DMS 273 (cell line): ENCODE measurements at regions not wholly inside any gene's neighbourhood (a gene's known extent, or its start where the extent isn't known, plus 50 kb on each side); places are given as distances from the start of the nearest gene placed in this dataset.
"Not testable (repeated sequence)": the region's sequence is repeated elsewhere in the genome, so short reads cannot be mapped to it uniquely, and the experiment has no call there.

Experiments
- DNase-seq: peaks from one replicate; lab custom pipeline; 2025; ENCODE audit not compliant: unreplicated experiment; lab: John Stamatoyannopoulos, UW

DNA sequence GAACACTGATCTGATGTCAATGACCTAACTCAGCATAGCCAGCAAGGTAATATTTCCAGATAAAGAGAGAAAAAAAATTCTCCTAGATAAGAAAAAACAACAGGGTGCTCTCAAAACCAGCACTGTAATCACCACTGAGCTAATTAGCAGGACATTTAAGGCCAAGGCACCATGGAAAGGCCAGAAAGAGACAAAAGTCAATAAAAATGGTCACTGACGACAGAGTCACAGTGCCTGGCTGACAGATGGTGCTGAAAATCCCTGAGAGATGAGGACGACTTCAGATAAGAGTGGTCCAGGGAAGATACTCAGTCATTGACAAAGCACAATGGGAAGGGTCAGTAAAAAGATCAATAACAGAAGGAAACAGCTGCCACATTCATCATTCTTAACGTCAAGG lies 186.7 kb downstream of the SPATA31A6 start:
- not testable (repeated sequence) for DNase-seq

DNA sequence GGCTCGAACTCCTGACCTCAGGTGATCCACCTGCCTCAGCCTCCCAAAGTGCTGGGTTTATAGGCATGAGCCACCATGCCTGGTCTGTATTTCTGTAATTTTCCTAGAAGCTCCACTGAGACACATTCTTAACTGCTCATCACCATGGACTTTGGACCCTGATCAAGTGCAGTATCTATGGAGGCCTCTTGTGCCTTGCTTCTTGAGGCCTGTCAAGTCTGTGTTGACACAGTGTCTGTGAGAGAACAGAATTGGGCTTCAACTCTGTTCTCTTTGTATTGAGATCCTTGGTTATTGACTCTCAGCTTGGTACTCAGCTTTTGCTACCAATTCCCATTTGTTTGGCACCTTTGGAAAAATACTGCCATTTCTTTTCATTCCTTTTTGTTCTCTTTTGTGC lies 188.0 kb downstream of the SPATA31A6 start:
- DNase-seq: not testable (repeated sequence)

DNA sequence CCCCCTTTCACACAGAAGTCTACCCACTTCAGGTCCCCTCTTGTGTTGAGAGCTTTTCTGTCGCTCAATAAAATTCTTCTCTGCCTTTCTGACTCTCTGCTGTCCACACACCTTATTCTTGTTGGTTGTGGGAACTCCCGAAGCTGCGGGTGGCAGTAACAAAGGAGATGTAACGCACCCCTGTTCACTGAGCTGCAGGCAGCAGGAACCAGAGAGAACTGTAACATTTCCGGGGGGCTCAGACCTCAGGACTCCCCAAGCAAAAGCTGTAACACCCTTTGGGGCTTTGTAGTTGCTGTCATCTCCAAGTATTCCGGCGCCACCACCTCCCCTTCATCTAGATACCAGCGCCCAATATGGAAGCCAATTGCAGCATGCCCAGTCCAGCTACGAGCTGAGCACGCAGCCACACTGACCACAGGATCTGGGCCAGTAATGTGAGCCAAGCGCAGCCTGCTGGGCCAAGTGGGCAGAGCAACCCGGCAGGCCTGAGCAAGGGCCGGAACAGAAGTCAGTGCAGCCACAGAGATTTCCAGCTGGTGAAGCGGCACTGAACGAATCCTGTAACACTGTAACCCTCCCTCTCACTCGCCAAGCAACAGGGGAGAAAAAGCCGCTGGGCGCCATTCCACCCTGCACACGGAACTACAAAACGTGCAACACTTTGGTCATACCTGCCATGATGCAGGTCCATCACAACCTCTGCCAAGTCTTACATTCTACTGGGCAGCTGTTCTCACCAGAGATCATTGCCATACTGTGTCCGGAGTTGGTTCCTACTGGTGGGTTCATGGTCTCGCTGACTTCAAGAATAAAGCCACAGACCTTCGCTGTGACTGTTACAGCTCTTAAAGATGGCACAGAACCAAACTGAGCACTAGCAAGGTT lies 194.3 kb downstream of the SPATA31A6 start:
- not testable (repeated sequence) for DNase-seq

DNA sequence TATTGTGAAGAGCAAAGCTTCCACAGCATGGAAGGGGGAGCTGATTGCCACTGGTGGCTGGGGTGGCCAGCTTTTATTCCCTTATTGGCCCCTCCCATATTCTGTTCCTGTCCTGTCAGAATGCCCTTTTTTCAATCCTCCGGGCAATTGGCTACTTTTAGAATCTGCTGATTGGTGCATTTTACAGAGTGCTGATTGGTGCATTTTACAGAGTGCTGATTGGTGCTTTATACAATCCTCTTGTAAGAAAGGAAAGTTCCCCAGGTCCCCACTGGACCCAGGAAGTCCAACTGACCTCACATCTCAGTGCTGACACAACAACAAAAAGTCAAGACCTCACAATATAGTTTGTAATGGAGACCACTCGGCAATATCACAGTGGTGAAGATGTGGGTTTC lies 195.0 kb downstream of the SPATA31A6 start:
- no peak for DNase-seq

DNA sequence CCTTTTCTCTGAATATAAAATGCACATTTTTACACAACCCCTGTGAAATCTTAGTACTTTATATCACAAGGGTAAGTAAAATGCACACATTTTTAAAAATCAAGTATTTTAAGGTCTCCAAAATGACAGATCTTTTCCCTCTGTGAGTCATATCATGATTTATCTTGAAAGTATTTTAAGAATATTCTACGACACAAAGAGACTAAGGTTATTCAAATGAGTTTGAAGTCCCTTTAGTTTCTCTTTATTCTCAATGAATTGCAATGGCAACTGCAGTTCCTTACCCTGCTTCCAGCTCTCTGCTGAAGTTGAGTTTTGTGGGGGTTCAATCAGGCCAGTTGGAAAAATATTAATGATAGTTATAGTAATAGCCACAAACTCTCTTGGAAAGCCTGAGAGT lies 196.1 kb downstream of the SPATA31A6 start:
- DNase-seq: not testable (repeated sequence)

DNA sequence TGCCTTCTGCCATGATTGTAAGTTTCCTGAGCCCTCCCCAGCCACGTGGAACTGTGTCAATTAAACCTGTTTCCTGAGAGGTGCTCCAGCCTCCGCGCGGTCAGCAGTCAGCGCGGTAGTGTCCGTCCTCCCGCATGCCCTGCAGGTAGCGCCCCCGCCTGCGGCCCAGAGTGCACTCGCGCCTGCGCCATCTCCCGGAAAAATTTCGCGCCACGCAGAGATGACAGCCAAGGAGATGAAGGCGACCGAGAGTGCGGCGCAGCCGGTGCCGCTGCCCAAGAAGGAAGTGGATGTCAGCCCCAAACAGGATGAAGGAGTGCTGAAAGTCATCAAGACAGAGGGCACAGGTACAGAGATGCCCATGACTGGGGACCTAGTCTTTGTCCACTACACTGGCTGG lies 201.1 kb downstream of the SPATA31A6 start:
- not testable (repeated sequence) for DNase-seq

DNA sequence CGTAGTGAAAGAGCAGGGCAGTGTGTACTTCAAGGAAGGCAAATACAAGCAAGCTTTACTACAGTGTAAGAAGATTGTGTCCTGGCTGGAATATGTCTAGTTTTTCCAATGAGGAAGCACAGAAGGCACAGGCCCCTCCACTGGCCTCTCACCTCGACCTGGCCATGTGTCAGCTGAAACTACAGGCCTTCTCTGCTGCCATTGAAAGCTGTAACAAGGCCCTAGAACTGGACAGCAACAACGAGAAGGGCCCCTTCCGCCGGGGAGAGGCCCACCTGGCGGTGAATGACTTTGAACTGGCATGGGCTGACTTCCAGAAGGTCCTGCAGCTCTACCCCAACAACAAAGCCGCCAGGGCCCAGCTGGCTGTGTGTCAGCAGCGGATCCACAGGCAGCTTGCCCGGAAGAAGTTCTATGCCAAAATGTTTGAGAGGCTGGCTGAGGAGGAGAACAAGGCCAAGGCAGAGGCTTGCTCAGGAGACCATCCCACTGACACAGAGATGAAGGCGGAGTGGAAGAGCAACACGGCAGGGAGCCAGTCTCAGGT lies 202.2 kb downstream of the SPATA31A6 start:
- not testable (repeated sequence) for DNase-seq

DNA sequence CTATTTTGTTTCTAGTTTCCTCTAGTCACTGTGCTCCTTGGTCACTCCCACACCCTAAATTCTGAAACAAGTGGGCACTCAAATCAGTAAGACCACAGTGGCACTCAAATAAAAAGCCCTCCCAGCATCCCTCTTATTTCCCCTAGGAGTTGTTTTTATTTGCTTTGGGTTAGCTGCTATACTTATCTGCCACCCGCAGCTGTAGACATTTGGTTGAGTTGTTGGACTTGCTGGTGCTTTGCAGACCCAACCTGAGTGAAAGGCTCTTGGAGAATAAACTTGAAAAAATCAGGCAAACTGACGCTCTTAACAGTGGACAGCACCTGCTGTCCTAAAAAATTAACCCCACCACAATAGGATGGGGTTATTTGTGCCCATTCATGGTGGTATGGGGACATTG lies 203.0 kb downstream of the SPATA31A6 start:
- no peak for DNase-seq

DNA sequence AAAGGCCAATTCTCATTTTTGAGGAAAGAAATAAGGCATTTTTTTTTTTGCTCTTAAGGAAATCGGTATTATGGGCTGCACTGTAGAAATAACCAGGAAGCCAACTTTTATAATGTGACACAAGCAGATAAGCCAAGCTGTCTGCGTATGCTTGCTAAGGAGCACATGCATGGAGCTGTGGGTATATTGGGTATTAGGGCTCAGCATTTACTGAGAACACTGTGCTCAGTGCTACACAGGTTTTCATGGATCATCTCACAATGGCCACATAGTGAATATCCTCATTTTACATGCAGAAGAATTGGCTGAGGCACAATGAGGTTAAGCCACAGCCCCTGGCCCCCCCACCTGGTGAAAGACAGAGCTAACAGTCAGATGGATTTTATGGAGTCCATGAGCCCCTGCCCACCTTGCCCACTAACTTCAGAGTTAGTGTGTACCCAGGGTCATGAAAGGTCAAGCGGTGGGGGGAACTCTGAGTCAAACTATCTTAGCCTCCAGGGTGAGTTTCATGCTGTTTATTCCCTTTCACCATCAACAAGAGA lies 204.8 kb downstream of the SPATA31A6 start:
- DNase-seq: no peak

DNA sequence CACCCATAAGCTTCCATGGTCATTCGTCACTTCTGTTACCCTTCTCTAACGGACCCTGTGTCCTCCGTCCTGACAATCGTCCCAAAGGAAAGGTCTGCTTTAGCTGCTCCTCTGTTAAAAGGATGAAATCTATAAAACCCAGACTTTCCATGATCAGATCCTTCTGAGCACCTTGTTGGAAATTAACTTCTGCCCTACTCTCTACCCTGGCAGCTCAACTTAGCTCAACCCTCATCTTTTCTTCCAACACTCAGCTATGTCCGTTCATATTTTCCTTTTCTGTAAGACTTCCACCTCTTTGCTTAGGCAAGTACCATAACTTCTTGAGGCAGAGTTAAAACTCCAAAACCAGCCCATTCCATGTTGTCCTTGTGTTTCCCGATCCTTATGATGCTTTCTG lies 205.4 kb downstream of the SPATA31A6 start:
- no peak for DNase-seq

DNA sequence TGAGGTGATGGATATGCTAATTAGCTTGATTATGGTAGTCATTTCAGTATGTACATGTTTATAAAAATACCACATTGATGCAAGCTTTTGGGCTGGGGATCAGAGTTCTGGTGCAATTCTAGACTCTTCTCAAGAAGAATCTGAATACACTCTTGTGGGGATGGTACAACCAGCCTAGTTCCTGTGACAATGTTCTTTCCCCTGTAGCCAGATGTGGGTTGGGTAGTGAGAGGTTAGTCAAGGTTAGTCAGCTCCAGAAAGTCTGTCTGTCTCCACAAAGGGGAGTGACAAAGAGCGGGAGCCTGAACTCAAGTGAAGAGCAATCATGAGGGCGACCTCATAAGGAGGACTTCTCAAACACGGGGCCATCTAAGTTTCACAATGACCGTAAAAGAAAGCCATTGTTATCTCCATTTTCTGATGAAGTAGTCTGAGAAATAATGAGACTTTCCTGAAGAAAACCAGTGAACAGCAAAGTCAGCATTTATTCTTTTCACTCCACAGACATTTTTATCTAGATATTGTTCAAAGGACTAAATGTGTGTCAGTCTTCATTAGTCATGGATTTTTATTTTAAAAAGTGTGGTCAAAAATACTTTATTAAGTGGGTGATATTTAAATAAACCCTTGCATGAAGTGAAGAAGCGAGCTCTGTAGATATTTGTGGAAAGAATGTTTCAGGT lies 209.5 kb downstream of the SPATA31A6 start:
- DNase-seq: not testable (repeated sequence)

DNA sequence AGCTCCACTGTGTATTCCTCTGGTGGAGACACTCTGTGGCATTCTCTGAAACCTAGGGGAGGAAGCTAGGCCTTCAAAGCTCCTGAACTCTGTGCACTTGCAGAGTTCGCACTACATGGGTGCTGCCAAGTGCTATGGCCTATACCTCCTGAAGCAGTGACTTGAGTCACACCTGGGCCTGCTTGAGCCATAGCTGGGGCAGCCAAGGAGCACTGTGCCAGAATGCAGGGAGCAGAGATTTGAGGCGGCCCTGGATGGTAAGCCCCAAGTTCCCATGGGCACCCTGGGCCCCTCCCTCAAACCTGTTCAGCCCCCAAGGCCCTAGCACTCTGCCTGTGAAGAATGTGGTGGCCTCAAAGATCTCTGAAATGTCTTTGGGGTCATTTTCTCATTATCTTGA lies 212.9 kb downstream of the SPATA31A6 start:
- DNase-seq: no peak

DNA sequence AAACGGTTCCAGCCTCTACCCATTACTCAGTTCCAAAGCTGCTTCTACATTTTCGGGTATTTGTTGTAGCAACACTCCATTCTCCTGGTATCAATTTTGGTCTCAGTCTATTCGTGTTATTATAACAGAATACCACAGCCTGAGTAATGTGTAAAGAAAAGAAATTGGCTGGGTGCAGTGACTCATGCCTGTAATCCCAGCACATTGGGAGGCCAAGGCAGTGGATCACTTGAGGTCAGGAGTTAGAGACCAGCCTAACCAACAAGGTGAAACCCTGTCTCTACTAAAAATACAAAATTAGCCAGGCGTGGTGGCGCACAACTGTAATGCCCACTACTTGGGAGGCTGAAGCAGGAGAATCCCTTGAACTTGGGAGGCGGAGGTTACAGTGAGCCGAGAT lies 213.9 kb downstream of the SPATA31A6 start:
- not testable (repeated sequence) for DNase-seq

DNA sequence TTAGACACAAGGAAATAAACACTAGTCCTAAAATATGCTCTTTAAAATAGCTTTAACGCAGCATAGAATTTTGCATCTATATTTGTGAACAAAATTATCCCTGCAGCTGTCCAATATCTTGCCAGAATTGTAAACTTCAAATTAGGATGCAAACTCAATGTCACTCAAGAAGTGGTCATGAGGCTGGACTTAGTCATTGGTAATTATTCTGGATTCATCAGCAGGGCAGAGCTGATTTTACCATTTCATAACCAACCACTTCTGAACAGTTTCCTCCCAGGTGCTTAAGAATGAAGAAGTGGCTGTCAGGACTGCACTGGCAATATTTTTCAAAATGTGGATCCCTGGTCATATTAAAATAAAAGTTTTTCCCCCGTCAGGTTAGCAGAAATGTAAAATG lies 219.5 kb downstream of the SPATA31A6 start:
- not testable (repeated sequence) for DNase-seq

DNA sequence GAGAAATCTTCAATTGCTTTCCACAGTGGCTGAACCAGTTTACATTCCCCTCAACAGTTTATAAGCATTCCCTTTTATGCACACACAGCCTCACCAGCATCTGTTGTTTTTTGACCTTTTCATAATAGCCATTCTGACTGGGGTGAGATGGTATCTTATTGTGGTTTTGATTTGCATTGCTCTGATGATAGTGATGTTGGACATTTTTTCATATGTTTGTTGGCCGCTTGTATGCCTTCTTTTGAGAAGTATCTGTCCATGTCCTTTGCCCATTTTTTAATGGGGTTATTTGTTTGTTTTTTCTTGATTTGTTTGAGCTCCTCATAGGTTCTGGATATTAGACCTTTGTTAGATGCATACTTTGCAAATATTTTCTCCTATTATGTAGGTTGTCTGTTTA lies 226.1 kb downstream of the SPATA31A6 start:
- DNase-seq: not testable (repeated sequence)

DNA sequence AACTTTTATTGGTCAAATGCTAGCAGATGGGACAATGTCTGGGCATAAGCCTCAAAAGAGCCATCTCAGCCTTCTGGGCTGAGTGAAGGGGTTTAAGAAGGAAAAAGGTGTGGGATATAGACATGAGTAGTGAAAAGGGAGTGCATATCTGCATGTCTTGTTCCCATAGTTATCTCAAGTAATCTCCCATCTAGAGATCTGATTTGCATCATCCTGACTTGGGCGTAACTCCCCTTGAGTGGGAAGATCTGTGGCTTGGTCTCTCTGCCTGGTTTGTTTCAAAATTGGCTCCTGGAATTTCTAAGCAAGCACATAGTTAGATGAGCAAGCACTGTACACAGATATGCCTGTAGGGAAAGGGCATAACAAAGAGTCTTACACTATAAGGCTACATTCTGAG lies 228.9 kb downstream of the SPATA31A6 start:
- DNase-seq: not testable (repeated sequence)

DNA sequence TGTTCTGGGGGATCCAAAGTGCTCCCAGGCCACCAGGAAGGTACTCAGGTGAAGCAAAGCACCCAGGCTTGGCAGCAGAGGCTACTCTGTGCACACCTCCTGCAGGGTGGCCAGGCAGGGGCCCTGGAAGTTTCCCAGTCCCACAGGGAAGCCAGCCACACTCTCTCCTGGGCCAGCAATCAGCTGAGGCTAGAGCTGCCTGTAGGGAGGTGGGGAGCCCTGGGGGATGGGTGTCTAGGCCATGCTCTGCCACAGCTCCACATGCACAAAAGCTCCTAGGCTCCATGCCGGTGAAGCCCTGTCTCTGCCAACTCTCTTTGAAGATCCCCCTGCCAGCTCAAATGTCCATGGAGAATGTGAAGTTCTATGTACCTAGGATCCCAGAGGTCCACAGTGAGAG lies 231.4 kb downstream of the SPATA31A6 start:
- DNase-seq: not testable (repeated sequence)

DNA sequence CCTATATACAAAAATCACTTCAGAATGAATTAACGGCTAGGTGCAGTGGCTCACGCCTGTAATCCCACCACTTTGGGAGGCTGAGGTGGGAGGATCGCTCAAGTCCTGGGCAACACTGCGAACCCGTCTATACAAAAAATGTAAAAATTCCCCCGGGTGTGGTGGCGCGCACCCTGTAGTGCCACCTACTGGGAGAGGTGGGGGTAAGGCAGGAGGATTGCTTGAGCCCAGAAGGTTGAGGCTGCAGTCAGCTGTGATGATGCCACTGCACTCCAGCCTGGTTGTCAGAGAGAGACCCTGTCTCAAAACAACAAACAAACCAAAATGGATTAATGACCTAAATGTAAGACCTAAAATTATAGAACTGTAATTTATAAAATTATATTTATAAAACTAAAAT lies 236.2 kb downstream of the SPATA31A6 start:
- not testable (repeated sequence) for DNase-seq

DNA sequence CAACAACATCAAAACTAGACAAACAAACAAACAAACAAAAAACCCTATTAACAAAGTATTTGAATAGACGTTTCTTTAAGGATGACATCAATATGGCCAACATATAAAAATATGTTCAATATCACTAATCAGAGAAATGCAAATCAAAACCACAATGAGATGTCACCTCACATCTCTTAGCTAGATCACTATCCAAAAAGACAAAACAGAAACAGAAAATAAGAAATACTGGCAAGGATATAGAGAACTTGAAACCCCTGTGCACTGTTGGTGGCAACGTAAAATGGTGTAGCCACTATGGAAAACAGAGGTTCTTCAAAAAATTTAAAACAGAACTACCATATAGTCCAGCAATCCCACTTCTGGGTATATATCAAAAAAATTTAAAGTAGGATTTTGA lies 236.9 kb downstream of the SPATA31A6 start:
- DNase-seq: not testable (repeated sequence)

DNA sequence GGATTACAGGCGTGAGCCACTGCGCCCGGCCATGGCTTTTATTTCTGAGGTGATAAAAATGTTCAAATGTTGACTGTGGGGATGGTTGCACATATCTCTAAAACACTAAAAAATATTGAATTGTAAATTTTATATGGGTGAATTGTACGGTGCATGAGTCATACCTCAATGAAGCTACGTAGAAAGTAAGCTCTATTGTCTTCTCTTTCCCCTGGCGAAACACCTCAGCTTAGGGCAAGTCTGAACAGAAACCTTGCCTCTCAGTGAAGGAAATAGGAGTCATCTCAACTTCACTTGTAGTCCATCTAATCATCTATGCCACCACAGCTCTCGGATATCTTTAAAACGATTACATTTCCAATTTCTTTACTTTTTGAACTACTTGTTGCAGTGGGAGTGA lies 238.2 kb downstream of the SPATA31A6 start:
- not testable (repeated sequence) for DNase-seq
